HCT116 (cell line): ENCODE measurements at regions not wholly inside any gene's neighbourhood (a gene's known extent, or its start where the extent isn't known, plus 50 kb on each side); places are given as distances from the start of the nearest gene placed in this dataset.

Source experiments
- ATAC-seq: fragments of 200-7000 bp; cut with Tn5 transposase; 2 replicates; pipeline ENCODE4 v1.9.1; 2020; ENCODE audit warnings: mild to moderate bottlenecking, moderate library complexity
- BruUV-seq: library from RNA; stranded (reverse); fragments of 400-500 nt; replicated peaks from 2 replicates; lab custom pipeline; 2021; lab: Mats Ljungman, UMichigan
- CTCF ChIA-PET: fragments of 300-600 bp; sonication (Branson Sonifier 250); formaldehyde crosslinking; loops from one replicate; lab custom pipeline; 2021; ENCODE audit warnings: antibody characterized with exemption; lab: Charles Lee
- POLR2A ChIA-PET: fragments of 300-600, 350-600 bp; sonication (Branson Sonifier 250); formaldehyde crosslinking; loops from one replicate; lab custom pipeline; 2021; ENCODE audit warnings: antibody characterized with exemption; lab: Charles Lee
- RAD21 ChIA-PET, 2 experiments: fragments of 300-600 bp; sonication (Branson Sonifier 250); formaldehyde crosslinking; loops; one replicate each; lab custom pipeline; 2023; ENCODE audit warnings: low total read pairs in 2 of 2; ENCODE audit not compliant: uncharacterized antibody in 2 of 2, unreplicated experiment in 2 of 2, low non-redundant PET in 1 of 2; lab: Charles Lee
- DNase-seq: peaks from one replicate; pipeline ENCODE4 v3.0.0-alpha.2; 2010; ENCODE audit warnings: low read depth, low spot score
- H2AFZ ChIP-seq: fragments of 200-600 bp; shearing (Covaris generic), sonication (generic); 2 replicates; pipeline ENCODE4 v1.6.1; 2017; ENCODE audit warnings: low read depth, mixed run types, mixed read lengths, antibody characterized with exemption, low read length; ENCODE audit not compliant: poor library complexity, severe bottlenecking
- H3K27ac ChIP-seq: 2 replicates; pipeline ENCODE4 v1.5.1; 2012; ENCODE audit warnings: low read depth, low read length
- H3K27me3 ChIP-seq: fragments of 200-600 bp; sonication (generic); 2 replicates; pipeline ENCODE4 v1.6.1; 2016; ENCODE audit warnings: mixed run types, low read length, mixed read lengths; ENCODE audit not compliant: insufficient read depth
- H3K36me3 ChIP-seq, 2 experiments: fragments of 200-500 bp in 1 of 2; fragments of 200-600 bp in 1 of 2; sonication (Bioruptor generic) in 1 of 2; sonication (generic) in 1 of 2; 2 replicates each; pipeline versions ENCODE4 v1.5.1 to v1.6.1; 2014 to 2016; ENCODE audit warnings: low read length in 2 of 2, inconsistent platforms in 1 of 2, mixed read lengths in 1 of 2, mixed run types in 1 of 2; ENCODE audit not compliant: insufficient read depth in 2 of 2, control insufficient read depth in 1 of 2
- H3K4me1 ChIP-seq, 2 experiments: fragments of 200-600 bp in 1 of 2; sonication (generic) in 1 of 2; 2 replicates each; pipeline versions ENCODE4 v1.5.1 to v1.6.1; 2012 to 2017; ENCODE audit warnings: low read length in 2 of 2, inconsistent platforms in 1 of 2, mild to moderate bottlenecking in 1 of 2, mixed read lengths in 1 of 2, mixed run types in 1 of 2, moderate library complexity in 1 of 2; ENCODE audit not compliant: insufficient read depth in 2 of 2, control insufficient read depth in 1 of 2
- H3K4me2 ChIP-seq: fragments of 200-600 bp; sonication (generic); 2 replicates; pipeline ENCODE4 v1.6.1; 2017; ENCODE audit warnings: mixed run types, low read length, mixed read lengths
- H3K4me3 ChIP-seq, 2 experiments: fragments of 200-600 bp in 1 of 2; sonication (generic) in 1 of 2; replicated peaks in 1 of 2; 2 replicates each; pipeline ENCODE4 v1.5.1; 2011 to 2016; ENCODE audit warnings: low read length in 2 of 2, control low read depth in 1 of 2, low read depth in 1 of 2, mild to moderate bottlenecking in 1 of 2, mixed read lengths in 1 of 2, mixed run types in 1 of 2
- H3K79me2 ChIP-seq: fragments of 200-600 bp; sonication (generic); 2 replicates; pipeline ENCODE4 v1.6.1; 2017; ENCODE audit warnings: mild to moderate bottlenecking, mixed run types, low read length, moderate library complexity, mixed read lengths; ENCODE audit not compliant: insufficient read depth
- H3K9ac ChIP-seq: fragments of 200-600 bp; sonication (generic); 2 replicates; pipeline ENCODE4 v1.6.1; 2016; ENCODE audit warnings: low read length, mixed read lengths
- H3K9me2 ChIP-seq: fragments of 200-600 bp; sonication (generic), shearing (Covaris generic); 2 replicates; pipeline ENCODE4 v1.6.1; 2017; ENCODE audit warnings: mixed run types, mild to moderate bottlenecking, moderate library complexity; ENCODE audit not compliant: insufficient read depth
- H3K9me3 ChIP-seq, 2 experiments: fragments of 200-500 bp in 1 of 2; fragments of 200-600 bp in 1 of 2; sonication (Bioruptor generic) in 1 of 2; sonication (generic) in 1 of 2; 2 replicates each; pipeline ENCODE4 v1.6.1; 2014 to 2017; ENCODE audit warnings: low read length in 2 of 2, mixed read lengths in 2 of 2, inconsistent platforms in 1 of 2, low read depth in 1 of 2, mild to moderate bottlenecking in 1 of 2, mixed run types in 1 of 2, moderate library complexity in 1 of 2; ENCODE audit not compliant: control insufficient read depth in 1 of 2, insufficient read depth in 1 of 2
- H4K20me1 ChIP-seq: fragments of 200-600 bp; sonication (generic), shearing (Covaris generic); 2 replicates; pipeline ENCODE4 v1.6.1; 2017; ENCODE audit warnings: mixed run types, mild to moderate bottlenecking, moderate library complexity; ENCODE audit not compliant: insufficient read depth
- ATF3 ChIP-seq: IDR thresholded peaks from 2 replicates; pipeline ENCODE4 v1.6.1; 2012
- CBX3 ChIP-seq: IDR thresholded peaks from 2 replicates; pipeline ENCODE4 v1.6.1; 2012; ENCODE audit warnings: low read depth
- CEBPB ChIP-seq: IDR thresholded peaks from 2 replicates; pipeline ENCODE4 v1.6.1; 2012; ENCODE audit warnings: low read depth
- EGR1 ChIP-seq: IDR thresholded peaks from 2 replicates; pipeline ENCODE4 v1.6.1; 2012; ENCODE audit warnings: low read depth
- ELF1 ChIP-seq: IDR thresholded peaks from 2 replicates; pipeline ENCODE4 v1.6.1; 2012; ENCODE audit warnings: low read depth, borderline replicate concordance
- EZH2 ChIP-seq: fragments of 200-600 bp; sonication (generic); IDR thresholded peaks from 2 replicates; pipeline ENCODE4 v1.6.1; 2017; ENCODE audit warnings: antibody characterized with exemption, mixed run types
- EZH2phosphoT487 ChIP-seq: fragments of 200-600 bp; IDR thresholded peaks from 2 replicates; pipeline ENCODE4 v1.6.1; 2018; ENCODE audit warnings: antibody characterized with exemption, borderline replicate concordance
- JUND ChIP-seq: IDR thresholded peaks from 2 replicates; pipeline ENCODE4 v1.6.1; 2012
- POLR2AphosphoS5 ChIP-seq: IDR thresholded peaks from 2 replicates; pipeline ENCODE4 v1.6.1; 2011; ENCODE audit warnings: mild to moderate bottlenecking, low read depth, low read length, moderate library complexity
- SIN3A ChIP-seq: IDR thresholded peaks from 2 replicates; pipeline ENCODE4 v1.6.1; 2012; ENCODE audit warnings: low read depth
- SP1 ChIP-seq: IDR thresholded peaks from 2 replicates; pipeline ENCODE4 v1.6.1; 2012; ENCODE audit warnings: low read depth
- SRF ChIP-seq: IDR thresholded peaks from 2 replicates; pipeline ENCODE4 v1.6.1; 2012; ENCODE audit warnings: low read depth
- TCF7L2 ChIP-seq: IDR thresholded peaks from 2 replicates; pipeline ENCODE4 v1.7.0; 2011; ENCODE audit warnings: borderline replicate concordance, inconsistent platforms; ENCODE audit not compliant: insufficient read depth, insufficient read length; ENCODE audit errors: extremely low read depth
- ZNF274 ChIP-seq: fragments of 200-500 bp; sonication (Bioruptor generic); IDR thresholded peaks from 2 replicates; pipeline ENCODE4 v1.6.1; 2014; ENCODE audit warnings: mild to moderate bottlenecking, low read depth, low read length, inconsistent platforms
- intact Hi-C: fragments of 100-400 bp; cut with micrococcal nuclease; formaldehyde crosslinking; loops from 2 replicates; pipeline ENCODE4 v1.10.0; 2022
- TF ChIP-seq, protein P1 (sequence below): IDR thresholded peaks from 2 replicates; pipeline ENCODE4 v1.6.1; 2011; ENCODE audit warnings: mild to moderate bottlenecking, low read length, moderate library complexity; ENCODE audit not compliant: insufficient replicate concordance; ENCODE audit errors: extremely low read depth
- TF ChIP-seq, protein P2 (sequence below): IDR thresholded peaks from 2 replicates; pipeline ENCODE4 v1.6.1; 2012

DNA sequence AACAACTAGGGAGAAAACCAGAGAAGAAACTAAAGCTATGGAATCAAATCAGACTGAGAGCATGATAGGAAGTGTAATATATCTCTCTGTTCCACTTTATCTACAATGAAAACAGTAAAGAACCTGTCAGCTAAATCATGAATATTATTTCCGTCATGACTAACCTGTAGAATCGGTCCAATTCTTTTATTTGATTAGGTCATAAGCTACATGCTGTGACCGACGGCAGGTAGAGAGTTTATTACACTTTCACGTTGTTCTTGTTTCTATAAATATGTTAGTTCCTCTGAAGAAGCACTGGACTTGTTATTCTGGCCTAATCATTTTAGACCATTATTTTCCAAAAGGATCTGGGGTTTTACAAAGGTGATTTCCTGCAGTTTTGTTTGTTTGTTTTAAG lies 91.1 kb downstream of the DMRTA1 start:
- ChIA-PET POLR2A (no interaction called here), RAD21 (no interaction called here), CTCF (no interaction called here)
- DNase-seq = no peak
- Histone ChIP-seq H3K27me3 (no peaks in the 10 kb centered on the region), H3K4me1 (no peaks in the 10 kb centered on the region), H2AFZ (no peak overlapping the region), H3K9me3 (no peaks in the 10 kb centered on the region), H3K4me3 (no peak overlapping the region), H3K36me3 (no peaks in the 10 kb centered on the region), H3K9me2 (no peaks in the 10 kb centered on the region), H3K79me2 (no peaks in the 10 kb centered on the region), H4K20me1 (no peaks in the 10 kb centered on the region), H3K9ac (no peak overlapping the region), H3K27ac (no peak overlapping the region), H3K4me2 (no peak overlapping the region)
- TF ChIP-seq EZH2 (no peak), CBX3 (no peak), ELF1 (no peak), SP1 (no peak), SIN3A (no peak), TCF7L2 (no peak), EZH2phosphoT487 (no peak), POLR2AphosphoS5 (no peak), ZNF274 (no peak), JUND (no peak), CEBPB (no peak), EGR1 (no peak), SRF (no peak), ATF3 (no peak)
- TF ChIP-seq, protein P1, sequence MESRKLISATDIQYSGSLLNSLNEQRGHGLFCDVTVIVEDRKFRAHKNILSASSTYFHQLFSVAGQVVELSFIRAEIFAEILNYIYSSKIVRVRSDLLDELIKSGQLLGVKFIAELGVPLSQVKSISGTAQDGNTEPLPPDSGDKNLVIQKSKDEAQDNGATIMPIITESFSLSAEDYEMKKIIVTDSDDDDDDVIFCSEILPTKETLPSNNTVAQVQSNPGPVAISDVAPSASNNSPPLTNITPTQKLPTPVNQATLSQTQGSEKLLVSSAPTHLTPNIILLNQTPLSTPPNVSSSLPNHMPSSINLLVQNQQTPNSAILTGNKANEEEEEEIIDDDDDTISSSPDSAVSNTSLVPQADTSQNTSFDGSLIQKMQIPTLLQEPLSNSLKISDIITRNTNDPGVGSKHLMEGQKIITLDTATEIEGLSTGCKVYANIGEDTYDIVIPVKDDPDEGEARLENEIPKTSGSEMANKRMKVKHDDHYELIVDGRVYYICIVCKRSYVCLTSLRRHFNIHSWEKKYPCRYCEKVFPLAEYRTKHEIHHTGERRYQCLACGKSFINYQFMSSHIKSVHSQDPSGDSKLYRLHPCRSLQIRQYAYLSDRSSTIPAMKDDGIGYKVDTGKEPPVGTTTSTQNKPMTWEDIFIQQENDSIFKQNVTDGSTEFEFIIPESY = no peak
- TF ChIP-seq, protein P2, sequence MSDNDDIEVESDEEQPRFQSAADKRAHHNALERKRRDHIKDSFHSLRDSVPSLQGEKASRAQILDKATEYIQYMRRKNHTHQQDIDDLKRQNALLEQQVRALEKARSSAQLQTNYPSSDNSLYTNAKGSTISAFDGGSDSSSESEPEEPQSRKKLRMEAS = no peak
- no TSS peak for BruUV-seq
- intact Hi-C loops = no loop called here
- no peak for ATAC-seq
